ENCODE measurements at regions not wholly inside any gene's neighbourhood (a gene's known extent, or its start where the extent isn't known, plus 50 kb on each side); places are given as distances from the start of the nearest gene placed in this dataset.
"Not testable (repeated sequence)": the region's sequence is repeated elsewhere in the genome, so short reads cannot be mapped to it uniquely, and the experiment has no call there.

DNA sequence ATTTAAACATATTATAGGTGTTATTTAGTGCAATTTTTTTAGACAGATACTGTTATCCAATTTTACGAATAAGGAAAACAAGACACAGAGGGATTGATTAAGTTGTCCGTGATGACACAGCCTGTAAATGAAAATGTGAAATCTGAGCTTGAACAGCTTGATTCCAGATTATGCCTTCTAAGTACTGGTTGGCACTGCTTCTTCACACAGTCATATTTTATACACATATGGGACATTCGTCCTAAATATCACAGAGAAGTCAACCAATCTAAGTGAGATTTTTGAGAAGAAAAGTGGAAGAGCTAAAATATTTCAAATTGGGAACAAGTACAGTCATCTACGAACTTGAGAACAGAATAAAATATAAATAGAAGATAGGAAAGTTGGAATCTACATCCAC, 756.3 kb downstream of the BCKDHB start:
- Mint-ChIP-seq H3K36me3 (ENCODE audit: insufficient read depth) (no peaks in the 10 kb centered on the region), H3K27ac (no peak overlapping the region), H3K4me3 (ENCODE audit: low read depth) (no peak overlapping the region), H3K9me3 (ENCODE audit: low read depth) (no peaks in the 10 kb centered on the region), H3K4me1 (ENCODE audit: low read depth) (no peaks in the 10 kb centered on the region), H3K27me3 (no peaks in the 10 kb centered on the region)
- TF ChIP-seq, protein P1, sequence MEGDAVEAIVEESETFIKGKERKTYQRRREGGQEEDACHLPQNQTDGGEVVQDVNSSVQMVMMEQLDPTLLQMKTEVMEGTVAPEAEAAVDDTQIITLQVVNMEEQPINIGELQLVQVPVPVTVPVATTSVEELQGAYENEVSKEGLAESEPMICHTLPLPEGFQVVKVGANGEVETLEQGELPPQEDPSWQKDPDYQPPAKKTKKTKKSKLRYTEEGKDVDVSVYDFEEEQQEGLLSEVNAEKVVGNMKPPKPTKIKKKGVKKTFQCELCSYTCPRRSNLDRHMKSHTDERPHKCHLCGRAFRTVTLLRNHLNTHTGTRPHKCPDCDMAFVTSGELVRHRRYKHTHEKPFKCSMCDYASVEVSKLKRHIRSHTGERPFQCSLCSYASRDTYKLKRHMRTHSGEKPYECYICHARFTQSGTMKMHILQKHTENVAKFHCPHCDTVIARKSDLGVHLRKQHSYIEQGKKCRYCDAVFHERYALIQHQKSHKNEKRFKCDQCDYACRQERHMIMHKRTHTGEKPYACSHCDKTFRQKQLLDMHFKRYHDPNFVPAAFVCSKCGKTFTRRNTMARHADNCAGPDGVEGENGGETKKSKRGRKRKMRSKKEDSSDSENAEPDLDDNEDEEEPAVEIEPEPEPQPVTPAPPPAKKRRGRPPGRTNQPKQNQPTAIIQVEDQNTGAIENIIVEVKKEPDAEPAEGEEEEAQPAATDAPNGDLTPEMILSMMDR (IDR thresholded peaks at IDR 0.05; ENCODE audit: unreplicated experiment), result no peak
- DNase-seq (ENCODE audit: low spot score, unreplicated experiment), result no peak

DNA sequence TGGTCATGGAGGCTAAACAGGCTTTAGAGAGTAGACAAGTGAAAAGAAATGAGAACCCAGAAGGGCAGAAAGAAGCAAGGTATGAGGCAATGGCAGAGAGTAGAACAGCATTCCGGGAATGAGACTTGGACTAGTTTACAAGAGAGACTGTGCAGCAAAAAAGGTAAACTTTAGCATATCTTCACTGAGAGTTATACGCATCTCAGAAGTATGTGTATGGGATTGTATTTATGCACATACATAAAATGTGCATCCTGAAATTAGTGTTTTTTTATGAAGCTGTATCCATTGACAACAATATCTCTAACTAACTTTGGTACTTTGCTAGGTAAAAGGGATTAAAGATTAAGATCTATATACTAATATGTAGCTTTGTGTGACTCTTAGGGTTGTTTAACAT, 753.6 kb downstream of the BCKDHB start:
- H3K9me3 Mint-ChIP-seq (ENCODE audit: low read depth), result peaks cover 9% of the 10 kb centered on the region
- H3K27ac Mint-ChIP-seq, result no peak overlapping the region
- H3K36me3 Mint-ChIP-seq (ENCODE audit: insufficient read depth), result no peaks in the 10 kb centered on the region
- no peaks in the 10 kb centered on the region for H3K4me1 Mint-ChIP-seq (ENCODE audit: low read depth)
- H3K27me3 Mint-ChIP-seq, result no peaks in the 10 kb centered on the region
- TF ChIP-seq, protein P1 (IDR thresholded peaks at IDR 0.05; ENCODE audit: unreplicated experiment), result no peak
- H3K4me3 Mint-ChIP-seq (ENCODE audit: low read depth), result no peak overlapping the region
- no peak for DNase-seq (ENCODE audit: low spot score, unreplicated experiment)

DNA sequence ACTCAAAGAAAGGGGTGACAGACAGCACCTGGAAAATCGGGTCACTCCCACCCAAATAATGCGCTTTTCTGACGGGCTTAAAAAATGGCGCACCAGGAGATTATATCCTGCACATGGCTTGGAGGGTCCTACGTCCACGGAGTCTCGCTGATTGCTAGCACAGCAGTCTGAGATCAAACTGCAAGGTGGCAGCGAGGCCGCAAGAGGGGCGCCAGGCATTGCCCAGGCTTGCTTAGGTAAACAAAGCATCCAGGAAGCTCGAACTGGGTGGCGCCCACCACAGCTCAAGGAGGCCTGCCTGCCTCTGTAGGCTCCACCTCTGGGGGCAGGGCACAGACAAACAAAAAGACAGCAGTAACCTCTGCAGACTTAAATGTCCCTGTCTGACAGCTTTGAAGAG, 741.5 kb downstream of the BCKDHB start:
- H3K27me3 Mint-ChIP-seq; H3K4me3 Mint-ChIP-seq (ENCODE audit: low read depth); DNase-seq (ENCODE audit: low spot score, unreplicated experiment); H3K27ac Mint-ChIP-seq; H3K4me1 Mint-ChIP-seq (ENCODE audit: low read depth); H3K36me3 Mint-ChIP-seq (ENCODE audit: insufficient read depth): not testable (repeated sequence)
- H3K9me3 Mint-ChIP-seq (ENCODE audit: low read depth), result peaks cover 14% of the 10 kb centered on the region

DNA sequence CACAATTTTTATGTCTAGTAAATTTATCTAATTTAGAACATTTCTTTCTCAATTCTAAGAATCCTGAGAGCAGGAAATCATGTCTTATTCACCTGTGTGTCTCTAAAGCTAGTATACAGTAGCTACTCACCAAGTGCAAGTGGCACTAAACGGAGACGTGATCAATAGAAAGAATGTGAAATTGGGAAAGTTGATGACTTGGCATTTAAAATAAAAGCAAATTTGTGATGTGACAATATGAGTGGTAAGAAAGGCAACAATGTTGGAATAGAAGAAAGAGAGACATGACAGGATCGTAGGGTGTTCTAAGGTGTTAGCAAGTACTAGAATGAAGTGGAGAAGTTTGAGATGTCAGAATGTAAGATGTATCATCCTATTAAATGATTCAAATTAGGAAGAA, 725.9 kb downstream of the BCKDHB start:
- DNase-seq (ENCODE audit: low spot score, unreplicated experiment), result no peak
- TF ChIP-seq, protein P1 (IDR thresholded peaks at IDR 0.05; ENCODE audit: unreplicated experiment), result no peak
- Mint-ChIP-seq H3K27ac (no peak overlapping the region), H3K4me1 (ENCODE audit: low read depth) (no peaks in the 10 kb centered on the region), H3K9me3 (ENCODE audit: low read depth) (no peaks in the 10 kb centered on the region), H3K4me3 (ENCODE audit: low read depth) (no peak overlapping the region), H3K36me3 (ENCODE audit: insufficient read depth) (no peaks in the 10 kb centered on the region), H3K27me3 (no peaks in the 10 kb centered on the region)

DNA sequence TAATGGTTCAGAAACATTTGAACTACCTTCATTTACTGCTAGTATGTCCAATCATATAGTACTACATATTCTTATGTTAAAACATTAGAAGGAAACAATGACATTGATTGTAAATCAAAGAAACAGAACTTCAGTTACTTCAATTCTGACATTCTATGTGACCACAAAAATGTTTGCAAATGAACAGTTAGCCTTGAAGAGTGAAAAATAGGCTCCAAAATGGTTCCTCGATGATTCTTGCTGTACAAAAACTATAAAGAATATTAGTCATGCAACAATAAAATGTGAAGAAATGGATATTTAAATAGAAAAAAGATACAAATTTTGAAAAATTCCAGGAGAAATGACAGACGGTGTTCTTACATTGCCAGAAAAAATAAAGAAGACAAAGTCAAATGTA, 686.9 kb downstream of the BCKDHB start:
- H3K4me1 Mint-ChIP-seq (ENCODE audit: low read depth), result no peaks in the 10 kb centered on the region
- no peak overlapping the region for H3K4me3 Mint-ChIP-seq (ENCODE audit: low read depth)
- no peaks in the 10 kb centered on the region for H3K36me3 Mint-ChIP-seq (ENCODE audit: insufficient read depth)
- H3K27ac Mint-ChIP-seq, result no peak overlapping the region
- H3K27me3 Mint-ChIP-seq, result no peaks in the 10 kb centered on the region
- no peak for DNase-seq (ENCODE audit: low spot score, unreplicated experiment)
- TF ChIP-seq, protein P1 (IDR thresholded peaks at IDR 0.05; ENCODE audit: unreplicated experiment), result no peak
- no peaks in the 10 kb centered on the region for H3K9me3 Mint-ChIP-seq (ENCODE audit: low read depth)

DNA sequence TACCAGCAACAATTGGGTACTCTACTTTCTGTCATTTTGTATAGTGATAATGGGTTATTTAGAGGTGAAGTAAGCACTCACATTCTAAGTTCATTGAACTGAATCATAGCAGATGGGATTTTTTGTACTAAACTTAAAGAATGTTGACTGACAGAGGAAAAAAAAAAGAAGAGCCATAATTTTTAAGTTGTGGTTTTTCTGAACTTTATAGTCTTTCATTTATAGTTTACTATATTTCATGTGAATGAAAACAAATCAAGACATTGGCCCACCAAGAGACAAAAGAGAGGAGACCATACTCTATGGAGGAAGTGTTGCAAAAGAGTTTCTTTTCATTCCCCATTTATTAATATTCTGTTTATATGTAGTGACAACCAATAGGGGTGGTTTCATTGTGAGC, 685.7 kb downstream of the BCKDHB start:
- TF ChIP-seq, protein P1 (IDR thresholded peaks at IDR 0.05; ENCODE audit: unreplicated experiment), result no peak
- Mint-ChIP-seq H3K36me3 (ENCODE audit: insufficient read depth) (no peaks in the 10 kb centered on the region), H3K4me1 (ENCODE audit: low read depth) (no peaks in the 10 kb centered on the region), H3K4me3 (ENCODE audit: low read depth) (no peak overlapping the region), H3K27me3 (no peaks in the 10 kb centered on the region), H3K9me3 (ENCODE audit: low read depth) (no peaks in the 10 kb centered on the region), H3K27ac (no peak overlapping the region)
- DNase-seq (ENCODE audit: low spot score, unreplicated experiment), result no peak
